GM23338 (cell line): ENCODE measurements at regions not wholly inside any gene's neighbourhood (a gene's known extent, or its start where the extent isn't known, plus 50 kb on each side); places are given as distances from the start of the nearest gene placed in this dataset.

Experiments
- ATAC-seq: fragments of 200-7000 bp; cut with Tn5 transposase; 3 replicates; pipeline ENCODE4 v1.9.1; 2020
- DNase-seq: peaks from one replicate; pipeline ENCODE4 v3.0.0-alpha.2; 2015; ENCODE audit warnings: low spot score
- H2AFZ ChIP-seq: fragments of 200-600 bp; sonication (generic); 2 replicates; pipeline ENCODE4 v1.8.0; 2016; ENCODE audit warnings: antibody characterized with exemption, mild to moderate bottlenecking, moderate library complexity
- H3F3A ChIP-seq: fragments of 200-600 bp; sonication (generic); replicated peaks from 2 replicates; pipeline ENCODE4 v1.8.0; 2017; ENCODE audit warnings: antibody characterized with exemption, mixed run types, low read depth
- H3K27ac ChIP-seq: fragments of 200-600 bp; sonication (generic); 2 replicates; pipeline ENCODE4 v1.6.1; 2016; ENCODE audit warnings: low read depth
- H3K27me3 ChIP-seq: fragments of 200-600 bp; sonication (generic); 2 replicates; pipeline ENCODE4 v1.8.0; 2016; ENCODE audit warnings: mild to moderate bottlenecking, mixed run types, moderate library complexity; ENCODE audit not compliant: insufficient read depth
- H3K36me3 ChIP-seq: fragments of 200-600 bp; sonication (generic); 2 replicates; pipeline ENCODE4 v1.8.0; 2016; ENCODE audit warnings: mild to moderate bottlenecking; ENCODE audit not compliant: insufficient read depth
- H3K4me1 ChIP-seq: fragments of 200-600 bp; sonication (generic); 2 replicates; pipeline ENCODE4 v1.8.0; 2016; ENCODE audit warnings: mild to moderate bottlenecking, moderate library complexity; ENCODE audit not compliant: insufficient read depth
- H3K4me2 ChIP-seq: fragments of 200-600 bp; sonication (generic); 2 replicates; pipeline ENCODE4 v1.7.1; 2017; ENCODE audit warnings: mixed run types
- H3K4me3 ChIP-seq: fragments of 200-600 bp; sonication (generic); 2 replicates; pipeline ENCODE4 v1.6.1; 2016; ENCODE audit warnings: mixed run types
- H3K79me2 ChIP-seq: fragments of 200-600 bp; sonication (generic); replicated peaks from 2 replicates; pipeline ENCODE4 v1.8.0; 2017; ENCODE audit warnings: mild to moderate bottlenecking; ENCODE audit not compliant: insufficient read depth
- H3K9me2 ChIP-seq: fragments of 200-600 bp; sonication (generic); 2 replicates; pipeline ENCODE4 v1.8.0; 2017; ENCODE audit not compliant: insufficient read depth
- H4K20me1 ChIP-seq: fragments of 200-600 bp; sonication (generic); replicated peaks from 2 replicates; pipeline ENCODE4 v1.8.0; 2017; ENCODE audit warnings: mild to moderate bottlenecking; ENCODE audit not compliant: insufficient read depth
- H3K27ac Mint-ChIP-seq: 2 replicates; pipeline ENCODE4 v1.8.0; 2020; ENCODE audit warnings: inconsistent platforms, mild to moderate bottlenecking, moderate library complexity, mixed read lengths
- H3K27me3 Mint-ChIP-seq: 3 replicates; pipeline ENCODE4 v1.8.0; 2022; ENCODE audit warnings: low read depth, mild to moderate bottlenecking, moderate library complexity, mixed read lengths, inconsistent platforms; ENCODE audit not compliant: insufficient read depth, poor library complexity
- H3K36me3 Mint-ChIP-seq: 3 replicates; pipeline ENCODE4 v1.8.0; 2021; ENCODE audit warnings: low read depth, mild to moderate bottlenecking, inconsistent platforms, moderate library complexity, mixed read lengths
- H3K4me1 Mint-ChIP-seq: 3 replicates; pipeline ENCODE4 v1.8.0; 2020; ENCODE audit warnings: mild to moderate bottlenecking, inconsistent platforms, mixed read lengths
- H3K4me3 Mint-ChIP-seq: 3 replicates; pipeline ENCODE4 v1.8.0; 2021; ENCODE audit warnings: moderate library complexity, mild to moderate bottlenecking, inconsistent platforms, mixed read lengths
- H3K9me3 Mint-ChIP-seq: 3 replicates; pipeline ENCODE4 v1.8.0; 2020; ENCODE audit warnings: moderate library complexity, mild to moderate bottlenecking, inconsistent platforms, mixed read lengths
- CREB1 ChIP-seq: fragments of 250-450 bp; sonication (Bioruptor Pico); IDR thresholded peaks from 2 replicates; pipeline ENCODE4 v1.5.0; 2020; ENCODE audit warnings: low read depth, mild to moderate bottlenecking, moderate library complexity
- EZH2 ChIP-seq: fragments of 200-600 bp; sonication (generic); IDR thresholded peaks from one replicate; pipeline ENCODE4 v1.8.0; 2017; ENCODE audit warnings: antibody characterized with exemption, mild to moderate bottlenecking, low read depth; ENCODE audit not compliant: unreplicated experiment
- EZH2phosphoT487 ChIP-seq: fragments of 200-600 bp; sonication (generic); IDR thresholded peaks from one replicate; pipeline ENCODE4 v1.8.1; 2018; ENCODE audit warnings: antibody characterized with exemption; ENCODE audit not compliant: unreplicated experiment
- JUNB ChIP-seq: IDR thresholded peaks from one replicate; pipeline ENCODE4 v1.6.1; 2016; ENCODE audit warnings: antibody characterized with exemption; ENCODE audit not compliant: unreplicated experiment
- NANOG ChIP-seq: IDR thresholded peaks from 2 replicates; pipeline ENCODE4 v1.6.1; 2016; ENCODE audit warnings: antibody characterized with exemption, borderline replicate concordance
- POLR2AphosphoS5 ChIP-seq: IDR thresholded peaks from 2 replicates; pipeline ENCODE4 v1.6.1; 2016; ENCODE audit warnings: antibody characterized with exemption, low read depth
- STAT1 ChIP-seq: IDR thresholded peaks from one replicate; pipeline ENCODE4 v1.6.1; 2016; ENCODE audit warnings: antibody characterized with exemption; ENCODE audit not compliant: unreplicated experiment
- ZNF114 ChIP-seq: fragments of 250-450 bp; sonication (Bioruptor Pico); IDR thresholded peaks from 2 replicates; pipeline ENCODE4 v1.5.0; 2020; ENCODE audit warnings: mild to moderate bottlenecking, moderate library complexity
- ZNF331 ChIP-seq: fragments of 250-450 bp; sonication (Bioruptor Pico); IDR thresholded peaks from 2 replicates; pipeline ENCODE4 v1.5.0; 2020; ENCODE audit warnings: low read depth, mild to moderate bottlenecking, moderate library complexity
- TF ChIP-seq, protein P1 (sequence below): IDR thresholded peaks from one replicate; pipeline ENCODE4 v1.6.1; 2018; ENCODE audit warnings: antibody characterized with exemption; ENCODE audit not compliant: unreplicated experiment
- TF ChIP-seq, protein P2 (sequence below), 2 experiments: fragments of 200-600 bp in 1 of 2; sonication (generic) in 1 of 2; conservative IDR thresholded peaks; 2 replicates each; pipeline versions ENCODE4 v1.5.1 to v1.6.1; 2016 to 2017; ENCODE audit warnings: antibody characterized with exemption in 2 of 2, low read depth in 2 of 2, mild to moderate bottlenecking in 2 of 2, moderate library complexity in 1 of 2
- TF ChIP-seq, protein P3 (sequence below): IDR thresholded peaks from 2 replicates; pipeline ENCODE4 v1.6.1; 2016; ENCODE audit warnings: antibody characterized with exemption

DNA sequence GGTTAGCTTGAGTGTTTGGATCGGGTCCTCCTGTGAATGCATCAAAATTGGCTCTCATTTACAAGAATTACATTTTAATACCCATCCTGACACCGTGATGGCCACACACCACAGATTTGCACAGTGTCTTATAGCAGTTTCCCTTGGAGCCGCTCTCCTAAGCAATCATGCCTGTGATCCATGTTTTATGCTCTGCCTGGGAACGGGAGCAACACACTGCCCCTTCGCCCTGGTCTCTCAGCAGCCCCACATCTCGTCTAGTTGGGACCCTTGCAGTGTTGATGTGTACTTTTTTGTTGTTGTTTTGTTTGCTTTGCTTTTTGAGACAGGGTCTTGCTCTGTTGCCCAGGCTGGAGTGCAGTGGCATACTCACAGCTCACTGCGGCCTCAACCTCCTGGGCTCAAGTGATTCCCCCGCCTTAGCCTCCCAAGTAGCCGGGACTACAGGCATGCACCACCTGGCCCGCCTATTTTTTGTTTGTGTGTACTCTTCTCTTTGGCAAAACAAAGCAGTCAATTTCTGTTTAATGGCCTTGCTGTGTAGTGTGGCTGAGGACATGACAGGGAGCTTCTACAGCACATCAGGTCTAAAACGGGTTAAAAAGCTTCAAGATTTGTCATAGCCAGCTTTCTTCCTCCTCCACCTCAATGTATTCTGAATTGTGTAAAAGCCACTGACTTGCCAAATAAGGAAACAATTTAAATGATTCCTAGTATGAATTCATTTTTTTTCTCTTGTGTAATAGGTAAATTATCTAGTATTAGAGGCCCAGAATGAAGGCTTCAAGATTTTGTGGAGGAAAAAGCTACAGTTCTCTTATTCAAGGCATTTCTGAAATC lies 101.6 kb upstream of the TBCA start (continued):
- TF ChIP-seq ZNF331 (CRISPR knock-in tag) = no peak
- TF ChIP-seq EZH2 = no peak
- no peak for TF ChIP-seq JUNB
- no peak for TF ChIP-seq STAT1
- TF ChIP-seq POLR2AphosphoS5 = no peak
- TF ChIP-seq, protein P1, sequence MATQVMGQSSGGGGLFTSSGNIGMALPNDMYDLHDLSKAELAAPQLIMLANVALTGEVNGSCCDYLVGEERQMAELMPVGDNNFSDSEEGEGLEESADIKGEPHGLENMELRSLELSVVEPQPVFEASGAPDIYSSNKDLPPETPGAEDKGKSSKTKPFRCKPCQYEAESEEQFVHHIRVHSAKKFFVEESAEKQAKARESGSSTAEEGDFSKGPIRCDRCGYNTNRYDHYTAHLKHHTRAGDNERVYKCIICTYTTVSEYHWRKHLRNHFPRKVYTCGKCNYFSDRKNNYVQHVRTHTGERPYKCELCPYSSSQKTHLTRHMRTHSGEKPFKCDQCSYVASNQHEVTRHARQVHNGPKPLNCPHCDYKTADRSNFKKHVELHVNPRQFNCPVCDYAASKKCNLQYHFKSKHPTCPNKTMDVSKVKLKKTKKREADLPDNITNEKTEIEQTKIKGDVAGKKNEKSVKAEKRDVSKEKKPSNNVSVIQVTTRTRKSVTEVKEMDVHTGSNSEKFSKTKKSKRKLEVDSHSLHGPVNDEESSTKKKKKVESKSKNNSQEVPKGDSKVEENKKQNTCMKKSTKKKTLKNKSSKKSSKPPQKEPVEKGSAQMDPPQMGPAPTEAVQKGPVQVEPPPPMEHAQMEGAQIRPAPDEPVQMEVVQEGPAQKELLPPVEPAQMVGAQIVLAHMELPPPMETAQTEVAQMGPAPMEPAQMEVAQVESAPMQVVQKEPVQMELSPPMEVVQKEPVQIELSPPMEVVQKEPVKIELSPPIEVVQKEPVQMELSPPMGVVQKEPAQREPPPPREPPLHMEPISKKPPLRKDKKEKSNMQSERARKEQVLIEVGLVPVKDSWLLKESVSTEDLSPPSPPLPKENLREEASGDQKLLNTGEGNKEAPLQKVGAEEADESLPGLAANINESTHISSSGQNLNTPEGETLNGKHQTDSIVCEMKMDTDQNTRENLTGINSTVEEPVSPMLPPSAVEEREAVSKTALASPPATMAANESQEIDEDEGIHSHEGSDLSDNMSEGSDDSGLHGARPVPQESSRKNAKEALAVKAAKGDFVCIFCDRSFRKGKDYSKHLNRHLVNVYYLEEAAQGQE = no peak
- TF ChIP-seq NANOG = no peak
- no peak for TF ChIP-seq ZNF114 (CRISPR knock-in tag)
- TF ChIP-seq, protein P2, sequence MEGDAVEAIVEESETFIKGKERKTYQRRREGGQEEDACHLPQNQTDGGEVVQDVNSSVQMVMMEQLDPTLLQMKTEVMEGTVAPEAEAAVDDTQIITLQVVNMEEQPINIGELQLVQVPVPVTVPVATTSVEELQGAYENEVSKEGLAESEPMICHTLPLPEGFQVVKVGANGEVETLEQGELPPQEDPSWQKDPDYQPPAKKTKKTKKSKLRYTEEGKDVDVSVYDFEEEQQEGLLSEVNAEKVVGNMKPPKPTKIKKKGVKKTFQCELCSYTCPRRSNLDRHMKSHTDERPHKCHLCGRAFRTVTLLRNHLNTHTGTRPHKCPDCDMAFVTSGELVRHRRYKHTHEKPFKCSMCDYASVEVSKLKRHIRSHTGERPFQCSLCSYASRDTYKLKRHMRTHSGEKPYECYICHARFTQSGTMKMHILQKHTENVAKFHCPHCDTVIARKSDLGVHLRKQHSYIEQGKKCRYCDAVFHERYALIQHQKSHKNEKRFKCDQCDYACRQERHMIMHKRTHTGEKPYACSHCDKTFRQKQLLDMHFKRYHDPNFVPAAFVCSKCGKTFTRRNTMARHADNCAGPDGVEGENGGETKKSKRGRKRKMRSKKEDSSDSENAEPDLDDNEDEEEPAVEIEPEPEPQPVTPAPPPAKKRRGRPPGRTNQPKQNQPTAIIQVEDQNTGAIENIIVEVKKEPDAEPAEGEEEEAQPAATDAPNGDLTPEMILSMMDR (conservative IDR thresholded peaks at IDR 0.05; ENCODE audit: low read depth in 2 of 2) = no peak
- no peak for TF ChIP-seq EZH2phosphoT487
- no peak for TF ChIP-seq CREB1

DNA sequence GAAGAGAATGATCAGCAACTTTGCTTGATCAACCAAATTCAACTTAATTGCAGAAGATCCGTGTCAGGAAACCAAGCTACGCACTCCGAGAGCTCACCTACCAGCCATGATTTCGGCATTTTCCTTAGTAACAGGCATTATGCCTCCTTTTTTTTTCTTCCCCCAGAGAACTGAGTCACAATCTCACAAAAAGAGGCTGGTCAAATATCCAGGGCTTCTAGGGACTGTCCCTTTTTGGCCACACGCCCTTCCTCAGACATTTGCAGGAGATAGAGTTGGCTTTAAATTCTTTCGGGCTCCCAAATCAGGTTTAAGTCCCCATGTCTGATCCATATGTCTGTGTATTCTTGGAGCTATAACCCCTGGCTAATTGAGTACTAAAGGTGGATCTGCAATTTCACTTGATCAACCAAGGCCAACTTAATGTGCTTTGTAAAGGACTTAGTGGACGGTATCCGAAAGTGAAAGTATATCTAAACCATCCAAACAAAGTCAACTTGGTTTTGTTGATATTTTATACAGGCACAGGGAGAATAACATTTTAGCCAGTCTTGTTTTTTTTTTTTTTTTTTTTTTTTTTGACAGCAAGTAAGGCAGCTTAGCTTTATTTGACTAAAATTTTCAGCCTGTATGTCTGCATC lies 100.8 kb upstream of the TBCA start:
- Mint-ChIP-seq H3K36me3 (no peaks in the 10 kb centered on the region), H3K4me1 (peaks cover 2% of the 10 kb centered on the region; the same call in 1 of the 3 replicates), H3K27me3 (peaks cover 10% of the 10 kb centered on the region), H3K27ac (no peak overlapping the region), H3K9me3 (no peaks in the 10 kb centered on the region), H3K4me3 (no peak overlapping the region)
- Histone ChIP-seq H3K4me2 (no peak overlapping the region), H3K36me3 (no peaks in the 10 kb centered on the region), H4K20me1 (no peaks in the 10 kb centered on the region), H2AFZ (no peak overlapping the region), H3K9me2 (no peaks in the 10 kb centered on the region), H3K4me3 (no peak overlapping the region), H3K79me2 (no peaks in the 10 kb centered on the region), H3K27me3 (no peaks in the 10 kb centered on the region), H3F3A (no peaks in the 10 kb centered on the region), H3K27ac (no peak overlapping the region), H3K4me1 (no peaks in the 10 kb centered on the region)
- DNase-seq (no peak), ATAC-seq (no peak)
- no peak for TF ChIP-seq POLR2AphosphoS5
- TF ChIP-seq NANOG = no peak
- TF ChIP-seq CREB1 = no peak
- TF ChIP-seq, protein P2 (conservative IDR thresholded peaks at IDR 0.05; ENCODE audit: low read depth in 2 of 2) = no peak
- no peak for TF ChIP-seq ZNF114 (CRISPR knock-in tag)
- TF ChIP-seq EZH2 = no peak
- no peak for TF ChIP-seq ZNF331 (CRISPR knock-in tag)
- no peak for TF ChIP-seq EZH2phosphoT487
- TF ChIP-seq, protein P3, sequence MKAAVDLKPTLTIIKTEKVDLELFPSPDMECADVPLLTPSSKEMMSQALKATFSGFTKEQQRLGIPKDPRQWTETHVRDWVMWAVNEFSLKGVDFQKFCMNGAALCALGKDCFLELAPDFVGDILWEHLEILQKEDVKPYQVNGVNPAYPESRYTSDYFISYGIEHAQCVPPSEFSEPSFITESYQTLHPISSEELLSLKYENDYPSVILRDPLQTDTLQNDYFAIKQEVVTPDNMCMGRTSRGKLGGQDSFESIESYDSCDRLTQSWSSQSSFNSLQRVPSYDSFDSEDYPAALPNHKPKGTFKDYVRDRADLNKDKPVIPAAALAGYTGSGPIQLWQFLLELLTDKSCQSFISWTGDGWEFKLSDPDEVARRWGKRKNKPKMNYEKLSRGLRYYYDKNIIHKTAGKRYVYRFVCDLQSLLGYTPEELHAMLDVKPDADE = no peak
